GM21825 (cell line): ENCODE measurements at regions not wholly inside any gene's neighbourhood (a gene's known extent, or its start where the extent isn't known, plus 50 kb on each side); places are given as distances from the start of the nearest gene placed in this dataset.
"Not testable (repeated sequence)": the region's sequence is repeated elsewhere in the genome, so short reads cannot be mapped to it uniquely, and the experiment has no call there.

ENCODE experiments used
- ATAC-seq: cut with Tn5 transposase; IDR thresholded peaks from one replicate; pipeline ENCODE4 v1.9.1; 2021; ENCODE audit warnings: mild to moderate bottlenecking, moderate library complexity; ENCODE audit not compliant: unreplicated experiment

GRCh38 chr16:86856946-86857586 lies 278.7 kb downstream of the FOXL1 start:
- no peak for ATAC-seq

DNA sequence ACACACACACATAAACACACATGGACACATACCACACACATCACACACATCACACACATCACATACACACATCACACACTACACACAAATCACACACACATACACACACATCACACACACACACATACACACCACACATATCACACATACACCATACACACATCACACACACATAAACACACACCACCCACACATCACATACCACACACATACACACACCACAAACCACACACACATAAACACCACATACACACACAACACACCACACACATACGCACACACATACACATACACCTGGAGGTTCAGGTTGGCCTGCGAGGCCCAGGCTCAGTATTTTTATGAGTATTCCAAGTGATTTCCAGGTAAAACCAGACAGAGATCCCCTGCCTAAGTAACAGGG lies 279.5 kb downstream of the FOXL1 start:
- ATAC-seq = no peak

DNA sequence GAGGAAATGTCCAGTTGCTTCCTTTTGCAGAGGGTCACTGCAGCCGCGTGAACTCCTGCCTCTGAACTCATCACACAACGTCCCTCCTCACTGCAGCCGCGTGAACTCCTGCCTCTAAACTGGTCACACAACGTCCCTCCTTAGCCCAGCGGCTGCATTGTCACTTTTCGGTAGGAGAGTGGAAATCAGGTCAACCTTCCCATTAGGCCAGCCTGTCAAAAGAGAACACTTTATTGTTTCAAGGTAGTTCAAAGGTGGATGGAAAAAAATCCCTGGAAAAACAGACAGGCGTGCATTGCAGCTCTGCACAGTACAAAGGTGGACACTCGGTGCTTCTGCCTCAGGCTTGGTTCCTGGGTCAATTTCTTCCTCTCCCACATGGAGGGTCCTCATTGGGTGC lies 280.2 kb downstream of the FOXL1 start:
- no peak for ATAC-seq

- ATAC-seq = not testable (repeated sequence)
Measured at GRCh38 chr16:86861270-86861858, 283.0 kb downstream of the FOXL1 start.

DNA sequence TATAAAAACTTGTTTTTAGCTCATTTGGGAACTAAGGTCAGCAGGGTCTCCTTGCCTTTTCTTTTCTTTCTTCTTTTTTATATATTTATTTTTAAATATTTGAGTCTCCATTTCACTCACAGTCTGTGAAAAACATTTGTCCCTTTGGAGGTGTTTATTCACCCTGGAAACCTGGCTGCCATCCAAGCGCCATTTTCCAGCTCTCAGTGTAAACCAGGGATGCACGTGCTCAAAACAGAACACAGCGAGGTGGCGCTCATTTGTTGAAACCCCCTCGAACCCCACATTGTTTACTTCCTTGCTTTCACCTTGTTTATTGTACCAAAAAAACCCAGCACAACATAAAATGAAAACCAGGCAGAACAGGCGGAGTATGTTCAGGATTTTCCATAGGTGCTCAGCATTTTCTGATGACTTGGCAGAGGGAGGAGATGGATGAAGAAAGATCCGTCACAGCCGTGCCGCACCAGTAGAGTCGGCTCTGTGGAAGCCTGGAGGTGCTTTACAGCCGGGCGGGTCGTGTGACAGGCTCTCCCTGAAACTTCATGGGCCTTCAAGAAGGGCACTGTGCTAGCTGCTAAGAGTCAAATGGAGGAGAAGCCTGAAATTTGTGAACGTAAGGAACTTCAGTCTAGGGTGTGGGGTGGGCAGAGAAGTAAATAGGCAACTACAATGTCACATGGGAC lies 284.4 kb downstream of the FOXL1 start:
- no peak for ATAC-seq

- ATAC-seq = no peak
Measured at GRCh38 chr16:86863609-86864008, 285.3 kb downstream of the FOXL1 start.

DNA sequence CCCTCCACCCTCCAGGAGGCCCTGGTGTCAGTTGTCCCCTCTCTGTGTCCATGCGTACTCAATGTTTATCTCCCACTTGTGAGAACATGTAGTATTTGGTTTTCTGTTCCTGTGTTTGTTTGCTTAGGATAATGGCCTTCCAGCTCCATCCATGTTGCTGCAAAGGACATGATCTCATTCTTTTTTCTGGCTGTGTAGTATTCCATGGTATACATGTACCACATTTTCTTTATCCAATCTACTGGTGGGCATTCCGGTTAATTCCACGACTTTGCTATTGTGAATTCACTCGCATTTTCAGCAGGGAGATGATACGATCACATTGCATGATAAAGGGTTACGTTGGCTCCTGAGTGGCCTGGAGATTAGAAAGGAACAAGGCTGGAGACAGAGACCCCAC lies 286.2 kb downstream of the FOXL1 start:
- no peak for ATAC-seq

GRCh38 chr16:86865851-86866662 lies 287.7 kb downstream of the FOXL1 start:
- no peak for ATAC-seq

- ATAC-seq = no peak
Measured at GRCh38 chr16:86866986-86867722, 288.8 kb downstream of the FOXL1 start.

DNA sequence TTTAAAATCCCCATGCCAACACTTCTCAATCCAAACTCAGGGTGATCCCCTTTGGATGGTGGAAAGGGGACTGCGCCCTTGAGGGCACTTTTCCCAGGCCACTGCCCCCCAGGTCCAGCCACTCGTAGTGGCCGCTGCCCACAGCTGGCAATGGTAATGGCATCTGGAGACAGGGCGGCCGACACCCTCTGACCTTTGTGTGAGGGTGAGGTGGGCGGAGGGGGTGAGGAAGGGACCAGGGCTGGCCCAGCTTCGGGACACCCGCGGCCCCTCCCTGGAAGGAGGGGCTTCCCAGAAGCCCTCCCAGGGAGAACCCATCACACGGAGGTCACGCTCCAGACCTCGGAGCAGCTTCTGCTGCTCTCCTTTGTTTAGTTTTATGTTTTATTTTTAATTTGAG lies 289.7 kb downstream of the FOXL1 start:
- no peak for ATAC-seq

DNA sequence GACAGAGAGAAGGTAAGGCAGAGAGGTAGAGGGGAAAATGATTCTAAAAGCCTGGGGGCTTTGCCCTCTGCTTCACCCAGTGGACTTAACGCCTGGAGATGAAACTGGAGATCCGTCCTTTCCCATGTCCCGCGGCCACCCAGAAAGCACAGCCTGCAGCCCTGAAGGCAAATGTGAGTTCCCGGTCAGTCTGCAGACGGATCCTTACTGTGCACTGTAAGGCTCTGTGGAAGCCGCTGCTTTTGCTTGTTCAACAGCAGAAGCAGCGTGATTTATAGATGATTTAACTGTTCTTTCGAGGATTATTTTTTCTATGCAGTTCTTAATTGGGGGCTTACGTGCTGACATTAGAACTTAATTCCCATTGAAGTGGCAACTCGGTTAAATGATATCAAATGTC lies 290.4 kb downstream of the FOXL1 start:
- ATAC-seq = no peak

- ATAC-seq = no peak
Measured at GRCh38 chr16:86869288-86870022, 291.1 kb downstream of the FOXL1 start.

GRCh38 chr16:86870380-86870779 lies 292.0 kb downstream of the FOXL1 start:
- no peak for ATAC-seq

GRCh38 chr16:86872131-86872530 lies 293.8 kb downstream of the FOXL1 start:
- no peak for ATAC-seq

GRCh38 chr16:86872833-86873232 lies 294.5 kb downstream of the FOXL1 start:
- no peak for ATAC-seq

- no peak for ATAC-seq
Measured at GRCh38 chr16:86874141-86874540, 295.8 kb downstream of the FOXL1 start.

GRCh38 chr16:86876499-86876898 lies 298.1 kb downstream of the FOXL1 start:
- ATAC-seq = no peak

DNA sequence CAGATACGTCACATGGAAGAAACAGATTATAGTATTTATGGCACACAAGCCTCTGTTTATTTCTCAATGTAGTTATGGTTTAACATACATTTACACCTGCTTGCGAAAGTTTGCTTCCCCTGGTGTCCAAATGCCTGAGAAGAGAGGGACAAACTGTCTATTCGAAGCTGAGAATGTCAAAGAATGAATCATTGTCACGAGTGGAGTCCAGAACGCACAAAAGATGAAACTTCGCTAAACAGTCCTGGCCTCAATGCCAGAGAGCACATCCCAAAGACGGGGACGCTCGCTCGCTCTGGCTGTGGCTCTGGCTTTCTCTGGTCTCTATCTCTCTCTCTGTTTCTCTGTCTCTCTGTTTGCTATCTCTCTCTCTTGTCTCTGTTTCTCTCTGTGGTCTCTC lies 298.8 kb downstream of the FOXL1 start:
- no peak for ATAC-seq

GRCh38 chr16:86877835-86878234 lies 299.5 kb downstream of the FOXL1 start:
- no peak for ATAC-seq
